ENCODE measurements at regions not wholly inside any gene's neighbourhood (a gene's known extent, or its start where the extent isn't known, plus 50 kb on each side); places are given as distances from the start of the nearest gene placed in this dataset.

GRCh38 chr18:2258954-2259353, 312.4 kb downstream of the METTL4 start:
- intact Hi-C loops (cut with DNase I), result no loop called here
- DNase-seq (ENCODE audit: low spot score), result no peak

GRCh38 chr18:2263303-2263890, 307.9 kb downstream of the METTL4 start:
- DNase-seq (ENCODE audit: low spot score), result no peak
- intact Hi-C loops (cut with DNase I), result no loop called here

- intact Hi-C loops (cut with DNase I), result no loop called here
- DNase-seq (ENCODE audit: low spot score), result no peak
Measured at GRCh38 chr18:2274613-2275012, 296.7 kb downstream of the METTL4 start.

- intact Hi-C loops (cut with DNase I), result no loop called here
- DNase-seq (ENCODE audit: low spot score), result no peak
Measured at GRCh38 chr18:2281086-2281485, 290.2 kb downstream of the METTL4 start.

- intact Hi-C loops (cut with DNase I), result no loop called here
- no peak for DNase-seq (ENCODE audit: low spot score)
Measured at GRCh38 chr18:2281523-2282199, 289.6 kb downstream of the METTL4 start.

GRCh38 chr18:2293109-2293839, 278.0 kb downstream of the METTL4 start:
- DNase-seq (ENCODE audit: low spot score), result no peak
- intact Hi-C loops (cut with DNase I), result loop anchor here in 1 of 2 donors (5.0 kb wide), 1 partner anchor 1466 kb away; no protein-coding TSS in a partner anchor

- DNase-seq (ENCODE audit: low spot score), result no peak
- intact Hi-C loops (cut with DNase I), result no loop called here
Measured at GRCh38 chr18:2301316-2301715, 270.0 kb downstream of the METTL4 start.

GRCh38 chr18:2302012-2302411, 269.3 kb downstream of the METTL4 start:
- DNase-seq (ENCODE audit: low spot score), result no peak
- intact Hi-C loops (cut with DNase I), result no loop called here

GRCh38 chr18:2302628-2303516, 268.4 kb downstream of the METTL4 start:
- DNase-seq (ENCODE audit: low spot score), result no peak
- intact Hi-C loops (cut with DNase I), result no loop called here

- no peak for DNase-seq (ENCODE audit: low spot score)
- intact Hi-C loops (cut with DNase I), result no loop called here
Measured at GRCh38 chr18:2303517-2304238, 267.6 kb downstream of the METTL4 start.

GRCh38 chr18:2304378-2305175, 266.7 kb downstream of the METTL4 start:
- DNase-seq (ENCODE audit: low spot score), result no peak
- intact Hi-C loops (cut with DNase I), result no loop called here

- intact Hi-C loops (cut with DNase I), result no loop called here
Measured at GRCh38 chr18:2306606-2307005, 264.7 kb downstream of the METTL4 start.

GRCh38 chr18:2310886-2311285, 260.4 kb downstream of the METTL4 start:
- intact Hi-C loops (cut with DNase I), result no loop called here
- no peak for DNase-seq (ENCODE audit: low spot score)

More at GRCh38 chr18:2306606-2307005, 264.7 kb downstream of the METTL4 start:
- no peak for DNase-seq (ENCODE audit: low spot score)

- DNase-seq (ENCODE audit: low spot score), result no peak
- intact Hi-C loops (cut with DNase I), result no loop called here
Measured at GRCh38 chr18:2312440-2312839, 258.9 kb downstream of the METTL4 start.

GRCh38 chr18:2313332-2313731, 258.0 kb downstream of the METTL4 start:
- no peak for DNase-seq (ENCODE audit: low spot score)
- intact Hi-C loops (cut with DNase I), result no loop called here

- DNase-seq (ENCODE audit: low spot score), result no peak
- intact Hi-C loops (cut with DNase I), result no loop called here
Measured at GRCh38 chr18:2316082-2316750, 255.1 kb downstream of the METTL4 start.

GRCh38 chr18:2316751-2317696, 254.3 kb downstream of the METTL4 start:
- intact Hi-C loops (cut with DNase I), result no loop called here
- no peak for DNase-seq (ENCODE audit: low spot score)
